ENCODE measurements at regions not wholly inside any gene's neighbourhood (a gene's known extent, or its start where the extent isn't known, plus 50 kb on each side); places are given as distances from the start of the nearest gene placed in this dataset.

DNA sequence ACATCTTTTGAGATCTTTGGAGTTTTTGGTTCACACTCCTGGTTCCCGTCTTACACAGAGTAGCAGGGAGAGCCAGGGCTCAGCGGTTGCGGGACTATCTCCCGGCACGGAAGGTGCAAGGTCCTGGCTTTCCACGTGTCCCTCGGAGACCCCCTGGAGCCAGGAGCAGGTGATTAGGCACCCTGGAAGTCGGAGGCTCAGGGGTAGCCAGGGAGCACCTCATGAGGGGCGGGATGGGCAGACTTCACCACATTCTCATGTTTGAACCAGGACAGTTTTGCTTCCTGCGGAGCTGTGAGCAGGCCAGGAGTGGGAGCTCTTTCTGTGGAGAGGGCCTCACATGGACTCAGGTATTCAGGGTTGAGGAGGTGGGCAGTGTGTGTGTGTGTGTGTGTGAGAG lies 273.7 kb upstream of the IRX1 start:
- Histone ChIP-seq H3K27ac (ENCODE audit: low read length) (no peak overlapping the region), H3K4me3 (ENCODE audit: low read depth in 2 of 2, low read length in 2 of 2) (no peak overlapping the region), H3K36me3 (ENCODE audit: control insufficient read depth, insufficient read depth, low read length) (no peaks in the 10 kb centered on the region), H3K27me3 (ENCODE audit: control insufficient read depth, insufficient read depth, low read length) (no peaks in the 10 kb centered on the region), H3K4me1 (ENCODE audit: control insufficient read depth, insufficient read depth, low read length) (no peaks in the 10 kb centered on the region), H3K9me3 (ENCODE audit: control insufficient read depth, insufficient read depth, low read depth, low read length) (no peaks in the 10 kb centered on the region)
- TF ChIP-seq, protein P1, sequence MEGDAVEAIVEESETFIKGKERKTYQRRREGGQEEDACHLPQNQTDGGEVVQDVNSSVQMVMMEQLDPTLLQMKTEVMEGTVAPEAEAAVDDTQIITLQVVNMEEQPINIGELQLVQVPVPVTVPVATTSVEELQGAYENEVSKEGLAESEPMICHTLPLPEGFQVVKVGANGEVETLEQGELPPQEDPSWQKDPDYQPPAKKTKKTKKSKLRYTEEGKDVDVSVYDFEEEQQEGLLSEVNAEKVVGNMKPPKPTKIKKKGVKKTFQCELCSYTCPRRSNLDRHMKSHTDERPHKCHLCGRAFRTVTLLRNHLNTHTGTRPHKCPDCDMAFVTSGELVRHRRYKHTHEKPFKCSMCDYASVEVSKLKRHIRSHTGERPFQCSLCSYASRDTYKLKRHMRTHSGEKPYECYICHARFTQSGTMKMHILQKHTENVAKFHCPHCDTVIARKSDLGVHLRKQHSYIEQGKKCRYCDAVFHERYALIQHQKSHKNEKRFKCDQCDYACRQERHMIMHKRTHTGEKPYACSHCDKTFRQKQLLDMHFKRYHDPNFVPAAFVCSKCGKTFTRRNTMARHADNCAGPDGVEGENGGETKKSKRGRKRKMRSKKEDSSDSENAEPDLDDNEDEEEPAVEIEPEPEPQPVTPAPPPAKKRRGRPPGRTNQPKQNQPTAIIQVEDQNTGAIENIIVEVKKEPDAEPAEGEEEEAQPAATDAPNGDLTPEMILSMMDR (IDR thresholded peaks at IDR 0.05) = no peak
- TF ChIP-seq, protein P2, sequence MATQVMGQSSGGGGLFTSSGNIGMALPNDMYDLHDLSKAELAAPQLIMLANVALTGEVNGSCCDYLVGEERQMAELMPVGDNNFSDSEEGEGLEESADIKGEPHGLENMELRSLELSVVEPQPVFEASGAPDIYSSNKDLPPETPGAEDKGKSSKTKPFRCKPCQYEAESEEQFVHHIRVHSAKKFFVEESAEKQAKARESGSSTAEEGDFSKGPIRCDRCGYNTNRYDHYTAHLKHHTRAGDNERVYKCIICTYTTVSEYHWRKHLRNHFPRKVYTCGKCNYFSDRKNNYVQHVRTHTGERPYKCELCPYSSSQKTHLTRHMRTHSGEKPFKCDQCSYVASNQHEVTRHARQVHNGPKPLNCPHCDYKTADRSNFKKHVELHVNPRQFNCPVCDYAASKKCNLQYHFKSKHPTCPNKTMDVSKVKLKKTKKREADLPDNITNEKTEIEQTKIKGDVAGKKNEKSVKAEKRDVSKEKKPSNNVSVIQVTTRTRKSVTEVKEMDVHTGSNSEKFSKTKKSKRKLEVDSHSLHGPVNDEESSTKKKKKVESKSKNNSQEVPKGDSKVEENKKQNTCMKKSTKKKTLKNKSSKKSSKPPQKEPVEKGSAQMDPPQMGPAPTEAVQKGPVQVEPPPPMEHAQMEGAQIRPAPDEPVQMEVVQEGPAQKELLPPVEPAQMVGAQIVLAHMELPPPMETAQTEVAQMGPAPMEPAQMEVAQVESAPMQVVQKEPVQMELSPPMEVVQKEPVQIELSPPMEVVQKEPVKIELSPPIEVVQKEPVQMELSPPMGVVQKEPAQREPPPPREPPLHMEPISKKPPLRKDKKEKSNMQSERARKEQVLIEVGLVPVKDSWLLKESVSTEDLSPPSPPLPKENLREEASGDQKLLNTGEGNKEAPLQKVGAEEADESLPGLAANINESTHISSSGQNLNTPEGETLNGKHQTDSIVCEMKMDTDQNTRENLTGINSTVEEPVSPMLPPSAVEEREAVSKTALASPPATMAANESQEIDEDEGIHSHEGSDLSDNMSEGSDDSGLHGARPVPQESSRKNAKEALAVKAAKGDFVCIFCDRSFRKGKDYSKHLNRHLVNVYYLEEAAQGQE (IDR thresholded peaks at IDR 0.05; ENCODE audit: insufficient read depth in 1 of 2, low read depth in 2 of 2, low read length in 1 of 2) = no peak
- TF ChIP-seq POLR2AphosphoS5 (IDR thresholded peaks at IDR 0.05; ENCODE audit: low read depth, low read length) (no peak), TCF7L2 (IDR thresholded peaks at IDR 0.05; ENCODE audit: low read depth, low read length) (no peak), SIN3A (IDR thresholded peaks at IDR 0.05; ENCODE audit: borderline replicate concordance, insufficient read depth, low read depth, low read length) (no peak)
- ChIA-PET CTCF (no interaction called here), POLR2A (no interaction called here)
- DNase-seq (ENCODE audit: low read depth, low spot score) (no peak), ATAC-seq (no peak)
- in situ Hi-C loops (cut with HindIII; ENCODE audit: low pct_unique_long_range_greater_than_20kb, low sequenced_read_pairs) (no loop called here), intact Hi-C loops (cut with micrococcal nuclease; ENCODE audit: unreplicated experiment) (no loop called here)
- BruUV-seq (replicated peaks) = no TSS peak

DNA sequence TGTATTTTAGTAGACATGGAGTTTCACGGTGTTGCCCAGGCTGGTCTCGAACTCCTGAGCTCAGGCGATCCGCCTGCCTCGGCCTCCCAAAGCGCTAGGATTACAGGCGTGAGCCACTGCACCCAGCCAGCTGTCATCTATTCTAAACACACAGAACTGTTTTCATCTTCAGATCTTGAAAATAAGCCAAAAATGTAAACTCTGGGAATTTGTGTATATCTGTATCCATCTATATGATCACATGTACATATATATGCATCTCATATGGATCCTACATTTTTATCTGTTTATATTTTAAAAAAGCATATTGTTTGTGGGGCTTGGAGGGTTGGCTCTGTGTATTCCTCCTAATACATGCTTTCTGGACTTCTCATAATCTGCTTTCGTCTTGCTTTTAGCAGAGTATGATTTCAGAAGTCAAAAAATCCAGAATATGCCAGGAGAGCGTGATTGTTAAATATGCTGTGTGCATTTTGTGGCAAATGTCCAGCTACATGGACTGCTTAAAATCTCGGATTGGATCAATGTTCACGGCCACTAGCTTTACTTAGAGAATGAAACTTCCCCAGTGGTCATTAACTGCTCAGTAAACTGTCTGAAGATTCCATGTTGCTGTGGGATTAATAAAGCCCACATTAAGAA lies 274.4 kb upstream of the IRX1 start:
- CTCF ChIA-PET = no interaction called here
- no peaks in the 10 kb centered on the region for H3K36me3 ChIP-seq (ENCODE audit: control insufficient read depth, insufficient read depth, low read length)
- ATAC-seq = no peak
- H3K27ac ChIP-seq (ENCODE audit: low read length) = no peak overlapping the region
- H3K27me3 ChIP-seq (ENCODE audit: control insufficient read depth, insufficient read depth, low read length) = no peaks in the 10 kb centered on the region
- in situ Hi-C loops (cut with HindIII; ENCODE audit: low pct_unique_long_range_greater_than_20kb, low sequenced_read_pairs) (no loop called here), intact Hi-C loops (cut with micrococcal nuclease; ENCODE audit: unreplicated experiment) (no loop called here)
- H3K9me3 ChIP-seq (ENCODE audit: control insufficient read depth, insufficient read depth, low read depth, low read length) = no peaks in the 10 kb centered on the region
- POLR2A ChIA-PET = no interaction called here
- no TSS peak for BruUV-seq (replicated peaks)
- no peaks in the 10 kb centered on the region for H3K4me1 ChIP-seq (ENCODE audit: control insufficient read depth, insufficient read depth, low read length)
- no peak overlapping the region for H3K4me3 ChIP-seq (ENCODE audit: low read depth in 2 of 2, low read length in 2 of 2)
- TF ChIP-seq POLR2AphosphoS5 (IDR thresholded peaks at IDR 0.05; ENCODE audit: low read depth, low read length) = no peak
- TF ChIP-seq, protein P1 (IDR thresholded peaks at IDR 0.05) = no peak
- TF ChIP-seq SIN3A (IDR thresholded peaks at IDR 0.05; ENCODE audit: borderline replicate concordance, insufficient read depth, low read depth, low read length) = no peak
- no peak for TF ChIP-seq TCF7L2 (IDR thresholded peaks at IDR 0.05; ENCODE audit: low read depth, low read length)
- TF ChIP-seq, protein P2 (IDR thresholded peaks at IDR 0.05; ENCODE audit: insufficient read depth in 1 of 2, low read depth in 2 of 2, low read length in 1 of 2) = no peak
- DNase-seq (ENCODE audit: low read depth, low spot score) = no peak

All from Panc1 (cell line).